CD4-positive, alpha-beta T cell treated with Interleukin-17A for 1 hour (primary cell): ENCODE measurements at regions not wholly inside any gene's neighbourhood (a gene's known extent, or its start where the extent isn't known, plus 50 kb on each side); places are given as distances from the start of the nearest gene placed in this dataset.
"Not testable (repeated sequence)": the region's sequence is repeated elsewhere in the genome, so short reads cannot be mapped to it uniquely, and the experiment has no call there.

Source experiments
- DNase-seq: peaks from one replicate; pipeline ENCODE4 v3.0.0-alpha.2; 2020

- DNase-seq = no peak
These were observed 266.7 kb upstream of the FOXF1 start for GRCh38 chr16:86243571-86244154.

- no peak for DNase-seq
These were observed 266.2 kb upstream of the FOXF1 start for GRCh38 chr16:86244158-86244557.

- no peak for DNase-seq
These were observed 265.4 kb upstream of the FOXF1 start for GRCh38 chr16:86244936-86245335.

- DNase-seq = no peak
These were observed 265.0 kb upstream of the FOXF1 start for GRCh38 chr16:86245351-86245750.

GRCh38 chr16:86245895-86246294 is 264.4 kb upstream of the FOXF1 start:
- DNase-seq = no peak

GRCh38 chr16:86248310-86248905 is 261.9 kb upstream of the FOXF1 start:
- no peak for DNase-seq

- no peak for DNase-seq
These were observed 260.7 kb upstream of the FOXF1 start for GRCh38 chr16:86249631-86250030.

GRCh38 chr16:86251682-86252081 is 258.6 kb upstream of the FOXF1 start:
- no peak for DNase-seq

- no peak for DNase-seq
These were observed 257.7 kb upstream of the FOXF1 start for GRCh38 chr16:86252596-86252995.

GRCh38 chr16:86255966-86256365 is 254.4 kb upstream of the FOXF1 start:
- no peak for DNase-seq

GRCh38 chr16:86256995-86257394 is 253.3 kb upstream of the FOXF1 start:
- DNase-seq = no peak

GRCh38 chr16:86257546-86257945 is 252.8 kb upstream of the FOXF1 start:
- no peak for DNase-seq

- DNase-seq = no peak
These were observed 251.6 kb upstream of the FOXF1 start for GRCh38 chr16:86258713-86259112.

GRCh38 chr16:86259499-86259898 is 250.8 kb upstream of the FOXF1 start:
- DNase-seq = no peak

GRCh38 chr16:86261379-86261778 is 248.9 kb upstream of the FOXF1 start:
- DNase-seq = no peak

GRCh38 chr16:86267657-86268056 is 242.7 kb upstream of the FOXF1 start:
- DNase-seq = not testable (repeated sequence)

- DNase-seq = no peak
These were observed 239.6 kb upstream of the FOXF1 start for GRCh38 chr16:86270696-86271095.

- no peak for DNase-seq
These were observed 237.6 kb upstream of the FOXF1 start for GRCh38 chr16:86272744-86273143.

GRCh38 chr16:86277221-86277620 is 233.1 kb upstream of the FOXF1 start:
- DNase-seq = no peak

GRCh38 chr16:86277859-86278258 is 232.5 kb upstream of the FOXF1 start:
- DNase-seq = not testable (repeated sequence)

- DNase-seq = no peak
These were observed 228.9 kb upstream of the FOXF1 start for GRCh38 chr16:86281421-86281820.

GRCh38 chr16:86283944-86284343 is 226.4 kb upstream of the FOXF1 start:
- DNase-seq = no peak

- DNase-seq = no peak
These were observed 224.9 kb upstream of the FOXF1 start for GRCh38 chr16:86285421-86285820.

- DNase-seq = no peak
These were observed 224.1 kb upstream of the FOXF1 start for GRCh38 chr16:86285938-86286921.
